ENCODE measurements at regions not wholly inside any gene's neighbourhood (a gene's known extent, or its start where the extent isn't known, plus 50 kb on each side); places are given as distances from the start of the nearest gene placed in this dataset.

GRCh38 chrX:116031331-116031730, 139.2 kb upstream of the AGTR2 start:
- H3K9me3 Mint-ChIP-seq (ENCODE audit: unreplicated experiment): no peaks in the 10 kb centered on the region
- H3K36me3 Mint-ChIP-seq (ENCODE audit: low read depth, unreplicated experiment): no peaks in the 10 kb centered on the region
- TF ChIP-seq CTCF (IDR thresholded peaks at IDR 0.05; ENCODE audit: unreplicated experiment): no peak
- H3K4me3 Mint-ChIP-seq (ENCODE audit: unreplicated experiment): no peak overlapping the region
- no peak overlapping the region for H3K27ac Mint-ChIP-seq (ENCODE audit: unreplicated experiment)
- H3K4me1 Mint-ChIP-seq (ENCODE audit: unreplicated experiment): no peaks in the 10 kb centered on the region
- no peak for DNase-seq (ENCODE audit: low spot score)
- no peaks in the 10 kb centered on the region for H3K27me3 Mint-ChIP-seq (ENCODE audit: unreplicated experiment)

Measured in endothelial cell (in vitro differentiated cells).